ENCODE measurements at regions not wholly inside any gene's neighbourhood (a gene's known extent, or its start where the extent isn't known, plus 50 kb on each side); places are given as distances from the start of the nearest gene placed in this dataset.
"Not testable (repeated sequence)": the region's sequence is repeated elsewhere in the genome, so short reads cannot be mapped to it uniquely, and the experiment has no call there.

GRCh38 chr16:88188171-88188895, 194.4 kb upstream of the ZNF469 start:
- DNase-seq: not testable (repeated sequence)

- DNase-seq: not testable (repeated sequence)
Measured at GRCh38 chr16:88190592-88191095, 192.1 kb upstream of the ZNF469 start.

GRCh38 chr16:88191168-88191567, 191.6 kb upstream of the ZNF469 start:
- not testable (repeated sequence) for DNase-seq

- no peak for DNase-seq
Measured at GRCh38 chr16:88192601-88193000, 190.2 kb upstream of the ZNF469 start.

GRCh38 chr16:88193706-88194396, 188.9 kb upstream of the ZNF469 start:
- DNase-seq: not testable (repeated sequence)

GRCh38 chr16:88194397-88195268, 188.1 kb upstream of the ZNF469 start:
- DNase-seq: no peak

GRCh38 chr16:88195269-88195705, 187.5 kb upstream of the ZNF469 start:
- no peak for DNase-seq

- no peak for DNase-seq
Measured at GRCh38 chr16:88195911-88196465, 186.8 kb upstream of the ZNF469 start.

GRCh38 chr16:88196471-88197400, 186.0 kb upstream of the ZNF469 start:
- no peak for DNase-seq

GRCh38 chr16:88197481-88198456, 185.0 kb upstream of the ZNF469 start:
- no peak for DNase-seq

GRCh38 chr16:88198457-88199295, 184.1 kb upstream of the ZNF469 start:
- DNase-seq: not testable (repeated sequence)

GRCh38 chr16:88199296-88200153, 183.2 kb upstream of the ZNF469 start:
- not testable (repeated sequence) for DNase-seq

GRCh38 chr16:88200154-88200895, 182.4 kb upstream of the ZNF469 start:
- DNase-seq: not testable (repeated sequence)

GRCh38 chr16:88200896-88201185, 181.9 kb upstream of the ZNF469 start:
- no peak for DNase-seq

GRCh38 chr16:88201611-88202010, 181.1 kb upstream of the ZNF469 start:
- not testable (repeated sequence) for DNase-seq

GRCh38 chr16:88202207-88202745, 180.5 kb upstream of the ZNF469 start:
- DNase-seq: no peak

GRCh38 chr16:88202856-88203681, 179.7 kb upstream of the ZNF469 start:
- not testable (repeated sequence) for DNase-seq

Data from KG1 (cell line).